IMR-90 (cell line): ENCODE measurements at regions not wholly inside any gene's neighbourhood (a gene's known extent, or its start where the extent isn't known, plus 50 kb on each side); places are given as distances from the start of the nearest gene placed in this dataset.

ENCODE experiments used
- ATAC-seq: fragments of 200-7000 bp; cut with Tn5 transposase; 2 replicates; pipeline ENCODE4 v1.9.1; 2020; ENCODE audit warnings: low read depth, mild to moderate bottlenecking, moderate library complexity
- BruUV-seq: library from RNA; stranded (reverse); fragments of 400-500 nt; replicated peaks from 2 replicates; lab custom pipeline; 2021; lab: Mats Ljungman, UMichigan
- CTCF ChIA-PET: fragments of 300-600 bp; formaldehyde crosslinking; extraction: SDS; loops from one replicate; lab custom pipeline; 2021; ENCODE audit warnings: antibody characterized with exemption; lab: Yijun Ruan, JAX
- POLR2A ChIA-PET: fragments of 300-600 bp; sonication (Branson Sonifier 250); formaldehyde crosslinking; loops from one replicate; lab custom pipeline; 2022; ENCODE audit warnings: antibody characterized with exemption; ENCODE audit not compliant: unreplicated experiment; lab: Charles Lee
- DNase-seq: peaks from one replicate; pipeline ENCODE4 v3.0.0; 2013
- H2AFZ ChIP-seq: replicated peaks from 2 replicates; pipeline ENCODE3; 2013; ENCODE audit warnings: low read length, mild to moderate bottlenecking; ENCODE audit not compliant: poor library complexity
- H2AK5ac ChIP-seq: 2 replicates; pipeline ENCODE4 v1.6.1; 2013; ENCODE audit warnings: low read depth, low read length, inconsistent platforms
- H2AK9ac ChIP-seq: replicated peaks from 2 replicates; pipeline ENCODE3; 2013; ENCODE audit warnings: mild to moderate bottlenecking, low read depth, low read length, moderate library complexity; ENCODE audit not compliant: poor library complexity
- H2BK120ac ChIP-seq: 2 replicates; pipeline ENCODE4 v1.6.1; 2013; ENCODE audit warnings: low read depth, low read length, inconsistent platforms
- H2BK15ac ChIP-seq: 3 replicates; pipeline ENCODE4 v1.6.1; 2013; ENCODE audit warnings: low read depth, low read length, inconsistent platforms
- H2BK20ac ChIP-seq: 2 replicates; pipeline ENCODE4 v1.6.1; 2013; ENCODE audit warnings: low read depth, mild to moderate bottlenecking, inconsistent platforms, low read length, moderate library complexity
- H2BK5ac ChIP-seq: 2 replicates; pipeline ENCODE4 v1.6.1; 2013; ENCODE audit warnings: mild to moderate bottlenecking, low read depth, low read length, inconsistent platforms; ENCODE audit not compliant: poor library complexity, severe bottlenecking
- H3K14ac ChIP-seq: replicated peaks from 2 replicates; pipeline ENCODE4 v1.6.1; 2013; ENCODE audit warnings: low read depth, low read length, inconsistent platforms
- H3K18ac ChIP-seq: 2 replicates; pipeline ENCODE4 v1.6.1; 2013; ENCODE audit warnings: low read depth, low read length, control low read depth
- H3K23ac ChIP-seq: 2 replicates; pipeline ENCODE4 v1.6.1; 2013; ENCODE audit warnings: low read depth, low read length, inconsistent platforms
- H3K27ac ChIP-seq: 2 replicates; pipeline ENCODE4 v1.5.1; 2013; ENCODE audit warnings: mild to moderate bottlenecking, control low read depth, low read length; ENCODE audit not compliant: insufficient read depth
- H3K27me3 ChIP-seq: 2 replicates; pipeline ENCODE4 v1.6.1; 2013; ENCODE audit warnings: low read length; ENCODE audit not compliant: control insufficient read depth, insufficient read depth
- H3K36me3 ChIP-seq: 2 replicates; pipeline ENCODE4 v1.6.1; 2013; ENCODE audit warnings: low read length, mixed read lengths; ENCODE audit not compliant: control insufficient read depth, insufficient read depth
- H3K4ac ChIP-seq: 2 replicates; pipeline ENCODE4 v1.6.1; 2013; ENCODE audit warnings: low read depth, low read length, inconsistent platforms
- H3K4me1 ChIP-seq: 2 replicates; pipeline ENCODE4 v1.6.1; 2013; ENCODE audit warnings: low read length, mixed read lengths; ENCODE audit not compliant: control insufficient read depth, insufficient read depth
- H3K4me2 ChIP-seq: 2 replicates; pipeline ENCODE4 v1.6.1; 2013; ENCODE audit warnings: low read depth, mild to moderate bottlenecking, control low read depth, low read length, moderate library complexity
- H3K4me3 ChIP-seq: 2 replicates; pipeline ENCODE4 v1.5.1; 2013; ENCODE audit warnings: low read depth, mild to moderate bottlenecking, control low read depth, low read length, moderate library complexity; ENCODE audit not compliant: insufficient read depth
- H3K56ac ChIP-seq: 2 replicates; pipeline ENCODE4 v1.6.1; 2013; ENCODE audit warnings: low read length, inconsistent platforms; ENCODE audit not compliant: insufficient read depth; ENCODE audit errors: extremely low read depth
- H3K79me1 ChIP-seq, 2 experiments: 2 replicates each; pipeline ENCODE4 v1.6.1; 2013; ENCODE audit warnings: low read length in 2 of 2, inconsistent platforms in 1 of 2, low read depth in 1 of 2
- H3K9ac ChIP-seq: 2 replicates; pipeline ENCODE4 v1.6.1; 2013; ENCODE audit warnings: low read depth, low read length, control low read depth
- H3K9me1 ChIP-seq: 2 replicates; pipeline ENCODE4 v1.6.1; 2013; ENCODE audit warnings: low read length, inconsistent platforms; ENCODE audit not compliant: insufficient read depth
- H3K9me3 ChIP-seq: 2 replicates; pipeline ENCODE4 v1.6.1; 2013; ENCODE audit warnings: low read length; ENCODE audit not compliant: control insufficient read depth, insufficient read depth
- H4K20me1 ChIP-seq: 2 replicates; pipeline ENCODE4 v1.6.1; 2013; ENCODE audit warnings: low read length, inconsistent platforms; ENCODE audit not compliant: insufficient read depth
- H4K5ac ChIP-seq: 2 replicates; pipeline ENCODE4 v1.6.1; 2013; ENCODE audit warnings: mild to moderate bottlenecking, low read depth, low read length, control low read depth
- H4K8ac ChIP-seq, 2 experiments: 2 replicates each; pipeline ENCODE4 v1.6.1; 2013; ENCODE audit warnings: low read depth in 2 of 2, low read length in 2 of 2, control low read depth in 1 of 2, inconsistent platforms in 1 of 2
- H4K91ac ChIP-seq: 2 replicates; pipeline ENCODE4 v1.6.1; 2013; ENCODE audit warnings: low read depth, low read length, inconsistent platforms; ENCODE audit not compliant: insufficient read depth
- MAFK ChIP-seq: IDR thresholded peaks from 2 replicates; pipeline ENCODE4 v1.6.1; 2012; ENCODE audit warnings: low read depth, low read length, improper control_type of control experiment
- SMC3 ChIP-seq: fragments of 150-350 bp; IDR thresholded peaks from 2 replicates; pipeline ENCODE4 v1.6.1; 2016; ENCODE audit warnings: low read depth, mild to moderate bottlenecking, antibody characterized with exemption, low read length, moderate library complexity
- WGBS, 2 experiments: methylation state at CpG; one replicate each; pipeline versions ENCODE4 v1.1.5 to v1.1.7; 2013; ENCODE audit warnings: missing lambda C conversion rate in 2 of 2; ENCODE audit not compliant: insufficient read length in 1 of 2; ENCODE audit errors: extremely low coverage in 2 of 2; 5-methylcytosine and 5-hydroxymethylcytosine counted together
- dilution Hi-C: fragments of 300-500 bp; cut with HindIII; formaldehyde crosslinking; loops from one replicate; pipeline ENCODE4 v1.14.3; 2018; ENCODE audit warnings: low sequenced_read_pairs; ENCODE audit not compliant: unreplicated experiment
- in situ Hi-C: fragments of 300-500 bp; cut with MboI; formaldehyde crosslinking; loops from 3 replicates; pipeline ENCODE4 v1.14.3; 2019; ENCODE audit warnings: low sequenced_read_pairs, inconsistent platforms, mixed read lengths
- intact Hi-C: fragments of 100-400 bp; cut with micrococcal nuclease; formaldehyde crosslinking; loops from 2 replicates; pipeline ENCODE4 v1.10.0; 2022

- Histone ChIP-seq H4K91ac (no peak overlapping the region), H3K79me1 (no peaks in the 10 kb centered on the region), H4K8ac (no peak overlapping the region), H3K27ac (no peak overlapping the region), H3K4me2 (no peak overlapping the region), H3K4me3 (no peak overlapping the region), H3K9ac (no peak overlapping the region), H3K18ac (no peak overlapping the region), H3K4ac (no peak overlapping the region), H2BK20ac (no peak overlapping the region), H2BK120ac (no peak overlapping the region), H3K27me3 (no peaks in the 10 kb centered on the region), H3K9me1 (no peaks in the 10 kb centered on the region), H2BK15ac (no peak overlapping the region), H2AFZ (no peak overlapping the region), H3K4me1 (no peaks in the 10 kb centered on the region), H3K36me3 (no peaks in the 10 kb centered on the region), H3K14ac (no peak overlapping the region), H3K9me3 (no peaks in the 10 kb centered on the region), H4K20me1 (no peaks in the 10 kb centered on the region), H3K56ac (no peak overlapping the region), H4K5ac (no peak overlapping the region), H2BK5ac (no peak overlapping the region), H2AK9ac (no peak overlapping the region), H2AK5ac (no peak overlapping the region), H3K23ac (no peak overlapping the region)
- ATAC-seq, result no peak
- WGBS, 2 experiments, result no CpG with 5 or more reads among the region's 2 CpGs
- no TSS peak for BruUV-seq
- TF ChIP-seq SMC3 (no peak), MAFK (peak; percentile 88)
- POLR2A ChIA-PET, result no interaction called here
- intact Hi-C loops, result no loop called here
- in situ Hi-C loops, result no loop called here
- no peak for DNase-seq
- CTCF ChIA-PET, result no interaction called here
- dilution Hi-C loops, result no loop called here
Observed at GRCh38 chr14:46300765-46301164, 350.8 kb downstream of the RPL10L start.
